ENCODE measurements at regions not wholly inside any gene's neighbourhood (a gene's known extent, or its start where the extent isn't known, plus 50 kb on each side); places are given as distances from the start of the nearest gene placed in this dataset.

- no peaks in the 10 kb centered on the region for H3K27me3 ChIP-seq
- no peak for TF ChIP-seq CTCF (IDR thresholded peaks at IDR 0.05)
- FAIRE-seq, result no peak
These were observed 51.7 kb upstream of the NUP160 start for GRCh38 chr11:47899801-47900200.

More at GRCh38 chr11:47899801-47900200, 51.7 kb upstream of the NUP160 start:
- Histone ChIP-seq H3K4me1 (no peaks in the 10 kb centered on the region), H3K36me3 (no peaks in the 10 kb centered on the region), H3K9me3 (no peaks in the 10 kb centered on the region), H3K4me3 (no peak overlapping the region), H3K27ac (no peak overlapping the region)
- DNase-seq, result no peak
- WGBS, 2 donors, result 88% methylated on average over 2 of the region's 2 CpGs
- intact Hi-C loops (cut with DNase I), result no loop called here
- no peak for ATAC-seq

All from pancreas (tissue), 10 donors.